ENCODE measurements at regions not wholly inside any gene's neighbourhood (a gene's known extent, or its start where the extent isn't known, plus 50 kb on each side); places are given as distances from the start of the nearest gene placed in this dataset.

DNA sequence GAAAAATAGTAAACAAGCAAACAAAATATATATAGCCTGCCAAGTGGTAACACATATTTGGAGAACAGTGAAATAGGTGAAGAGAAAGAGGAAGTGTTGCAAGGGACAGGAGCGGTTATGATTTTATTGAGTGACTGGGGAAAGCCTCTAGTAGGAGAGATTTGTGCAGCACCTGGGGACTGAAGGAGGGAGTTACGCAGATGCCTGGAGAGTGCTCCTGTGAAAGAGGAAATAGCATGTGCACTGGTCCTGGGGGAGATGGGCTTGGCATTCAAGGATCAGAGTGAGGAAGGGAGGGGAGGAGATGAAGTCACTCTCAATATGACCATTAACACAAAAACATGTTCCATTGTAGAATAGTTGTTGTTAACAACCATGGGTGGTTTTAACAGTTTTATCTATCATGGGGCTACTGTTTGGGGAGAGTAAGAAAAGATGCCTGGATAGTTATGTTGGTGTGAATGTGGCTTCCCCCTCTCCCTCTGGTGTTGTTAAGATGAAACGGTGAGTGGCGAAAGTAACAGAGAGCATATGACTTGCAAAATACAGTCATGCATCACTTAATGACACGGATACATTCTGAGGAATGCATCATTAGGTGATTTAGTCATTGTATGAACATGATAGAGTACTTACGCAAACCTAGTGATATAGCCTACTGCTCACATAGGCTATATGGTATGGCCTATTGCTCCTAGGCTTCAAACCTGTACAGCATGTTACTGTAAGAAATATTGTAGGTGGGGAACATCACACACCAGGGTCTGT lies 251.7 kb upstream of the ARGLU1 start:
- no peak for DNase-seq

DNA sequence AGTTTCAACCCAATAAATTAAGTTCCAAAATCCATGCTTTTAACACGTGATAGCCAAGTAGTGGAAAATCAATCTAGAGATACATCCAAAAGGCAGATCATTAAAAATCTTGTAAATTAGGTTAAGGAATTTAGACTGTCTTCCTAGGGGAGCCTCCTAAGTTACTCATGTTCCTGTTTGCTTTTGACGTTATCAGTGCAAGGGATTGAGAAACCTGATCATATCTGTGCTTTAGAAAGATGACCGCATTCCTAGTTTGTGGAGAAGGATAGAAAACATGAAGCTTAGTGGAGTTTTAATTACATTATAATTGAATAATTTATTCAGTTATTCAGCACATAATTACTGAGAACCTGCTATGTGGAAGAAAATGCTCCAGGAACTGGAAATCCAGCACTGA lies 251.0 kb upstream of the ARGLU1 start:
- no peak for DNase-seq

DNA sequence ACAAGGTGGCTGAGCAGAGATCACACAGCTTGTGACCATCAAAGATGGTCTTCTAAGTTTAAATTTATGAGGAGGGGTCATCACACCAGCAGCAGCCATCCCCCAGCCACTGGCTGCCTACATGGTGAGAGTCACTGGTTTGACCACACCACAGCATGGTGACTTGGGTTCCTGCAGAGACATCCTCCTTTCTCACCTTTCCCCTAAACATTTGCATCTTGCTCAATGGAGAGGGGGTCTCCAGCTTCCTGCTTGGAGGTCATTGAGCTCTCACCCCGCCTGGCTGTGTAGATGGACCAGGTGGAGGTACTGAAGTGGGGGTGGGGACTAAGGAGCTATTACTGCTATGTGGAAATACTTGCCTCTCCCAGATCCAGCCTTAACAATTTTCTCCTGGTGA lies 247.6 kb upstream of the ARGLU1 start:
- no peak for DNase-seq

DNA sequence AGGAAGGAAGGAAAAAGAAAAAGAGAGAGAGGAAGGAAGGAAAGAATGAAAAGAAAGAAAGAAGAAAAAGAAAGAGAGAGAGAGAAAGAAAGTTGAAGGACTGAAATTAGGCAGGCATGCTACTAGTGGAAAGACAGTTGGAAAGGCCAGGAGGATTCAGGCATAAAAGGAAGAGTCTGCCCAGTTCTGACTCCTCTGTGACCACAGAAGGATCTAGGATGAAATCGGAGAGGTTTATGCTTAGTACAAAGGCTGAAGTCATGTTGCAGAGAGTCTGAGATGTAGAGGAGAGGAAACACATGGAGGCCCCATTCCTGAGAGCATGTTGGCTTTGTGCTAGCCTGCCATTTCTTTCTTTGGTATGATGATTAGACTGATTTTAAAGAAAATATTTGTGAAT lies 246.5 kb upstream of the ARGLU1 start:
- no peak for DNase-seq

DNA sequence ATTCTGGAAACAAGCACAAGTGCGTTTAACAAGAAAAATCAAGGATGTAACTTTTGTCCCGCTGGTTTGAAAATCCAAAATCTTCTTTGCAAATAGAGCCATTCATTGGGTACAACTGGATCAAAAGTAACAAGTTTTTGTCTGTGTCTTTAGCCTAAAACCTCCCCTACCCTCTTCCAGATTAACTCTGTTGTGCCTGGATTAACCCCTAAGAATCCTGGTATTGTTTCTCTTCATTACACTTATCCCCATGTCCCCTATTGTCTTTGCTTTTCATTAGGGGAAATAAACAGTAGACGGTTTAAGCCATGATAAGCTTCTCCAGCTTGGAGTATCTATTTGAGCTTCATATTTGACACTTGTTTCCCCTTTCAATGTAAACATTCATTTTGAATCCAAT lies 242.1 kb upstream of the ARGLU1 start:
- no peak for DNase-seq

DNA sequence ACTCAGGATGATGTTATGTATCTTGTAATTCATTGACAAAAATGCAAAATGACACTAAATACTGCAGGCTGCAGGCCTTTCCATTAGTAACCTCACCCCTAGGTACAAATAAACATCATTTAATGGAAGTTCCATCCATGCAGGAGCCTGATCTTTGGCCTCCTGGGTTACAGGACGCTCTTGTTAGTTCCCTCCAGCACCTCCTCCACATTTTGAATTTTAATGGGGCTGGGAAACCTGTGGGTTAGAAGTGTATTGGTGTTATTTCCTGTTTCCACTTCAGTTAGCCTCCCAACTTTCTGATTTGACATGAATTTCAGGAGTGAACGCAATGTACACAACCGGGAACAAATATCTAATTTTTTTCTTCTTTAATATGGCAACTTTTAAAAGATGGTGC lies 237.1 kb upstream of the ARGLU1 start:
- DNase-seq = no peak

DNA sequence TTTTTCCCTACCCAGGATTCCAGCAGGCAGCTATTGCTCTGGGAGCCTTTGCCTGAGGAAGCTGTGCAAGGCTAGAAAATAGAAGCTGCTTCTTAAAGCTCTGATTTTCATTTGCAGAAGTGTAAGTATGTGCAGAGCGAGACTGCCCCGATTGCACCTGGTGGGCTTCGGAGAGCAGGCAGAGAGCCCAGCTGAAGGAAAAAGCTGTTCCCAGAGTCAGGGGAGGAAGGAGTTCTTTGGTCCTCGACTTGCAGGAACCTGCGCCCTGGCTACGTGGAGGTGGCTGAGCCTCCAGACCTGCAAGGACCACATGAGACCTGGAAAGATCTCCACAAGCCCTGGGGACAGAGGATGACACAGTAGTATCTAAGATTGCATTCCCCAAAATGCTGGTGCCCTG lies 235.0 kb upstream of the ARGLU1 start:
- no peak for DNase-seq

DNA sequence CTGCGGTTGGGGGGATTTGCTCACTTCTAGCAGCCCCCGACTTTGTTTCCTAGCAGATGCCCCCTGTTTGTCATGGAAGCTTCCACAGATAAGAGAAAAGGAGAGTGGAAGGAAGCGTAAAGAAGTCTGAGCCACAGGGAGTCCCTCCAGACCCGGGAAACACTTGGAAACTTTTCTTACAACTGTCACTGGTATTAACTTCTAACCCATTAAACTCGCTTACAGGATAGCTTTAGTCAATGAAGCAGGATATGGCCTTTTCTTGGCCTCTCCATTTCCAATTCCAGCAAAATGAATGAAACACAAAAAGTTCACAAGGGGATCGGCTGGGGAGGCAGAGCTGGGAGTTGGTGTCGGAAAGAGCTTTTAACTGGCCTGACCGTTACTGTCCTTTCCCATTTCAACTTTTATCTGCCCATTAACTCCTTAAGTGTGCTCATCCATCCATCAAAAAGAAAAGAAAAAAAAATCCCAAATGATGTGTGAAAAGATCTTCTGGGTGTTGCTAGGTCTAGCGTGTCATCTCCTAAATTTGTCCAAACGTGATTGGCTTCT lies 231.9 kb upstream of the ARGLU1 start:
- DNase-seq = no peak

DNA sequence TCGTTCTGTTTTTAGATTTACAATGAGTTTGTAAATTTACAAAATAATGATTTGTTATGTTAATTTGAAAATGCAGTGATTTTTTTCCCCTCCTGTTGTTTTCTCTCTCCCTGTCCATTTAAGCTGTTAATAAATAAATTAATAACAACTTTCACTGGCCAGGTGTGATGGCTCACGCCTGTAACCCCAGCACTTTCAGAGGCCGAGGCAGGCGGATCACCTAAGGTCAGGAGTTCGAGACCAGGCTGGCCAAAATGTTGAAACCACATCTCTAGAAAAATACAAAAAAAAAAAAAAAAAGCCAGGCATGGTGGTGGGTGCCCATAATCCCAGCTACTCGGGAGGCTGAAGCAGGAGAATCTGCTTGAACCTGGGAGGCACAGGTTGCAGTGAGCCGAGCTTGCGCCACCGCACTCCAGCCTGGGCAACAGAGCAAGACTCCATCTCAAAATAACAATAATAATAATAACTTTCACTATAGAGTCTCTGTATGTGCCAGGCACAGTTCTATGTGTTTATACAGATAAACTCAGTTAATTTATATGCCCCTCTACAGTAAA lies 229.2 kb upstream of the ARGLU1 start:
- DNase-seq = no peak

DNA sequence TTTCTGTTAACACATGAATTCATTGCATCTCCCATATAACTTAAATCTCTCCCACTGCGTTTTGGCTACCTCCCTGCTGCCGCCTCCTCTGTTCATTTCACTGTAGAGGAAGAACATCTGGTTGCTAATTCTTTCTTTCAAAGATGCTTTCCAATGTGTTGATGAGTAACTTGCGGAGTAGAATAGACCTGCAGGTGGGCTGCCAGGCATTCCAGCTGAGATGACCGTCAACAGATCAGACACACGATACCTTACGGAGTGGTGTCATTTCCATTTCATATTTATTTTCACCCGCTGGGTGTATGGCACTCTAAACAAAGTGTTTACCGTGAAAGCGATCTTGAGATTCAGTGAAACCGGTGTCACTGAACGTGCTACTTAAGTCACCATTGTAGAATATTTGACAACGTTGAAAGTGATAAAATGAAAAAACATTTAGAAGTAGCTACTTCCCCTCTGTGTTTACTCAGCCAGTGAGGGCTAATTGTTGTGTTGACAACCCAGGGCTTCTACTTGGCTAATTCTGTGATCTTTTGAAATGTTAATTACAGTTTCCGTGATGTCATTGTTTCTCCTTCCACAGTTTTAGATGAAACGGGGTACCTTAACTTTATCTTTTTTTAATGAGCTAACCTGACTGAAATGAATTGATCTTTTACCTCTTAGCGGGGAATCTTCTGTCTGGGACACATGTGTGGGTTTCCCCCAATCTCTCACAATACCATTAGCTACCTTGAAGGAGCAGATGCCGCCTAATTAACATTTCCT lies 228.5 kb upstream of the ARGLU1 start:
- DNase-seq = no peak

DNA sequence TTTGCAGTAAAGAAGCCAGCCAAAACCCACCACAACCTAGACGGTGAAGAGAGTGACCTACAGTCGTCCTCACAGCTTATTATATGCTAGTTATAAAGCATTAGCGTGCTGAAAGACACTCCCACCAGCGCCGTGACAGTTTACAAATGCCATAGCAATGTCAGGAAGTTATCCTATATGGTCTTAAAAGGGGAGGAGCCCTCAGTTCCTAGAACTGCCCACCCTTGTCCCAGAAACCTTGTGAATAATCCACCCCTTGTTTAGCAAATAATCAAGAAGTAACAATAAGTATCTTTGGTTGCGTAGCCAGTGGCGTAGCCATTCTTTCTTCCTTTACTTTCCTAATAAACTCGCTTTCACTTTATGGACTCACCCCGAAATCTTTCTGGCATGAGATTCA lies 227.9 kb upstream of the ARGLU1 start:
- peak in 1 of 3 donors; percentile 7 for DNase-seq

DNA sequence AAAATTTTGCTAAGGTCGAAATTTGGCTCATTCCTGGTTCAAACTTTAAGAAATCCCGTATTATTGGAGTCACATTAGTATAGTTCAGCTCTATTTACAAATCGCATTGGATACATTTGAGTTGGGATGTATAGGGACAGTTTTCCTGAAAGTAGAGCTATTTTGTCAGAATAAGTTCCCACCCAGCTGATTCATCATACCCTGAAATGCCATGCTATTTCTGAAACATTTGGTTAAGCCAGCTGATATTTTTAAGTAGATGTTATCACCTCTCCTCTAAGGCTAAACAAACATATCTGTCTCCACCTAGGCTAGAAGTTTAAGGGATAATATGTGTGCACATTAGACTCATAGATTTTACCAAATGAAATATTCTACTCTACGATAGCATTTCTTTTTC lies 226.2 kb upstream of the ARGLU1 start:
- no peak for DNase-seq

DNA sequence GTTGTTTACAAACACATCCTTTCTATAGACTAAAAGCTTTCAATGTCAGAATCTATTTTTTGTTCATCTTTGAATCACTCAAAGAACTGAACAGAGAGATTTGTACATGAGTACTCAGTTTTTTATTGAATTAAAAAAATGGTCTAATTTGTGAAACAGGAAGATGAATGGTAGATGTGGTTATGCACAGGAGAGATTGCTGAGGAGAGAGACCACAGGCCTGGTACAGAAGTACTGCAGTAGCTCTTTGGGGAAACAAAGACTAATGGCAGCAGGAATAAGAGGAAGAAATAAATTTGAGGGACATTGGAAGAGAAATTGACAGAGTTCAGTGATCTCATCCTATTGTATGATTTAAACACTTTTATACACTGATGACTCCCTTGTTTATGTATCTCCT lies 222.0 kb upstream of the ARGLU1 start:
- DNase-seq = no peak

DNA sequence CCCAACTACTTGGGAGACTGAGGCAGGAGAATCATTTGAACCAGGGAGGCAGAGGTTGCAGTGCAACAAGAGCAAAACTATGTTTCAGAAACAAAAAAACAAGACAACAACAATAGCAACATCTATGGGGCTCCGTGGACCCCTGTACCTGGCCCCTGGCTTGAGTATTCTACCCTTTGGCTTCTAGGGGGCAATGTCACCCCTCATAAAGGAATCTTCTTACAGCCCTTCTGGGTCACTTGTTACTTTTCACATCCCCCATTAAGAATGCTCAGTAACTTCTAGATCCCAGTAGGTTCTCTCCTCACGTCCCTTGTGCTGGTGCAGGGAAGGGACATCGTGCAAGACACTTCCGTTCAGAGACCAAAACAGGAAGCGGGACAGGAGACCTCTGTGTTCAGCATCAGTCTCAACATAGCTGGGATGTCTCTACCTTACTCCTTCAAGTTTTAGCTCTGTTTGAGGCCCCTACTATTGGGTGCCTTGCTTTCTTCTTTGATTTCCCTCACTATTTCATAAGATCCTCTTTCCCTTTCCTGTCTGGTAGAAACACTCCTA lies 218.1 kb upstream of the ARGLU1 start:
- DNase-seq = peak; percentile 16 to 35 (median 29)

DNA sequence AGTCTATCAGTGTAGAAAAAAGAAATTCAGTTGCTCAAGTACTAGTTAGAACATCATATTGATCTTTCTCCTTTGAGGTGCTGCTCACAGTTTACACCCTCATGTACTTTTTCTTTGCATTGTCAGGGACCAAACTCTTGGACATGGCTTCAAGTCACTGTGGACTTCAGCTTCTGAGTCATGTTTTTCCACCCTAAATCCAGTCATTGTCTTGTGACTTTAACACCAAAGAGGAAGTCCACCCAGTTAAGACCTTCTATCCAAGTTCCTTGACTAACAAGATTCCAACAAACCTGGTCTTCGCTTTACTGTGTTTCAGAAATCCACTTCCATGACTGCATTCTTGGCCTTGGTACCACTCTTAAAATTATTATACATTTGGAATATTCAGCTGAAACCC lies 206.7 kb upstream of the ARGLU1 start:
- peak; percentile 35 to 54 (median 46) for DNase-seq

DNA sequence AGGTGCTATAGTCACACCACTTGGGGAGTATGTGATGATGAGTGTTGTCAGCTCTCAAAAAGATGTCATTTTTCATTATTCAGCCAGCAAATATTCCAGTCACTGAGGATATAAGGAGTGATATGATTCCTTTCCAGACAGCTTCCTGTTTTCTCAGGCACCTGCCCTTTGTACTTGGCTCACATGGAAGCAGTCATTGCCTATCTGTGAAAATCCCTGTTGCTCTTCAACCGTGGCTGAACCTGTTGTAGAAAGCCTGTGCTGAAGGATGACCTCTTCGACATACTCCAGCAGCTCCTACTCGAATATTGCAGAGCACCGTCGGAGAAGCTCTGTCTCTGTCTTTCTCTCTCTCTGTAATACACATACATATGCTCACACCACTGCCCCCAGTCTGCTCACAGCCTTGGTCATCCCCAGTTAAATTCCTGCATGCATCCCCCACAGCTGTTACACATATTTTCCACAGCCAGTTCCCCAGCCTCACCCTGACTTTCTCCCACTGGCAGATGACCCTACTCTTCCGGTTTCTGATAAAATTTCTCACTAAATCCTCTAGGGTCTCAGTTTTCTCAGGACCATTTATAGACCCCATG lies 204.2 kb upstream of the ARGLU1 start:
- no peak for DNase-seq

DNA sequence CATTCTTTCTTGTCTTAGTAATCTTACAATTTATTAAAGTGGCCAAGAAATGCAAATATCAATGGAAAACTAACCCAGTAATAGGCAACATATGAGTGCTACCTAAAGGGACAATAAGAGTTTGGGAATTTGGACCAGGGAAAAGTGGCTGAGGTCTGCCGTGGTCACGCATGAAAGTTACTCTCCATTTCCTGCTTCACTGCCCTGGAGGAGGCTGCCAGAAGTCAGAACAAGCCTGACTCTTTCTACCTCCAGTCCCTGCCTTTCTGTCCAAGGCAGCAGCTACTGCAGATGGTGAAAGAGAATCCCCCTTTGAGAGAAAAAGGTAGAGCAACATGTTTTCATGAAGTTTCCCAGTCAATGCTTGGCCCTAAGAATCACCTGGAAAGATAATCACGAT lies 201.1 kb upstream of the ARGLU1 start:
- DNase-seq = no peak

DNA sequence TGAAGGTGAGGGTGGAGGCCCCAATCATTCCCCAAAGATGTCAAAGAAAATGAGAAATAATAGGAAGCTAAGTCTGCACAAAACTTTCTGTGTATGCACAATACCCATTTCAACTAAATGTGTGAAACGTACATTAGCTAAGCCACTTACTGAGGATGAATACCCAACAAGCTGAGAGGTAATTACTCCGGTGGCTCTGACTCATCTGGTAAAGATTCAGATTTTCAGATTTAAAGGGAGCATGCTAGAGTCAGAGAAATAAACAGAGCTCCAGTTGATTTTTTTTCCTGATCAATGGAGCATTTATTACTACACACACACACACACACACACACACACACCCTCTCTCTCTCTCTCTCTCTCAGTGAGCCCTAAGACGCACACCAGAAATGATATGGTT lies 194.8 kb upstream of the ARGLU1 start:
- no peak for DNase-seq

DNA sequence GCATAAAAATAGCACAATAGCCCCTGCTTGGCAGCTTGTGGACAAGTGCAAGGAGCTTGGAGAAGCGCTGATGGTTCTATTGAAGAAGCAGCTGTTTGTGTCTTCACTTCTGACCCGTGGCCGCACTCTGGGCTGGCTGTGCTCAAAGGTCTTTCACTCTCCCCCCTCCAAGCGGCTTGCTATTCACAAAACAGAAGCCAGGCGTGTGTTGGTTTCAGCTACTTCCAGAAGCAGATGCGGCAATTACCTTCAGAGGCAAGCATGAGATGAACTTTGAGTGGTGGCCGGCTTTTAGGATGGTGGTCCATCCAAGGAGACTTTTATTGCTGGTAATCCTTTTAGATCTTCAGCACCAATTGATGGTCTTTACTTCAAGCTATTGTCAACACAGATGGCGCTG lies 188.5 kb upstream of the ARGLU1 start:
- no peak for DNase-seq

DNA sequence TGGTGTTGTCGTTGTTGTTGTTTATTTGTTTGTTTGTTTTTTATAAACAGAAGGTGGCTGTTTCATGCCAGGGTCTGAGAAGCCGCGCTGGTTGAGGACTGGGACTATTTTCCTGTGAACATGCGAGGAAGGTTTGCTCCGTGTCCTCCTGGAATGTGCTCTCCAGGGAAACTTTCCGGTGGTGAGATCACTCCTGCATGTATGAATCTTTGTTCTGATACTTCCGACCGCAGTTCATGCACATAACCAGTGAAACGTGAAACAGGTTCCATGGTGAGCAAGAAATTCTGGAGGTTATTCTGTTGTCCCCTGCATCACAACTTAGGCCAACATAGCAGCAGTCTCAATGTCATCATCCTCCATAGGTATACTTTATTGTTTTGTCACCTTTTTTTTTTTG lies 187.6 kb upstream of the ARGLU1 start:
- no peak for DNase-seq

DNA sequence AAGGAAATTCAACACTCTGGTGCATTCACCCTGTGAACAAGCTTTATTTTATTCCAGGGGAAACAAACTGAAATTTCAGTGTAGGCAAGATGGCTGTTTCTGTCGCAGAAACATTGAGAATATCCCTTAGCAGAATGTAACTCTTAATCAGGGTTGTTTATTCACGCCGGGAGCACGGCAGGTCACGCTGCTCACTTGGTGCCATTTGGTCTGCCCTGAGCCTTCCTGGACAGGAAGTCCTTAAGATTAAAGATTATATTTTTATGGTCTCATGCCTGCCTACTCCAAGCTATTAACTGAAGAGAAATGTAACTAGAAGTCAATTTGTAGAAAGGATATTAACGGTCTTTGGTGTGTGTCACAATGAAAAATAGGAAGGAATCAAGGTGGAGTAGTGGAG lies 185.3 kb upstream of the ARGLU1 start:
- no peak for DNase-seq

DNA sequence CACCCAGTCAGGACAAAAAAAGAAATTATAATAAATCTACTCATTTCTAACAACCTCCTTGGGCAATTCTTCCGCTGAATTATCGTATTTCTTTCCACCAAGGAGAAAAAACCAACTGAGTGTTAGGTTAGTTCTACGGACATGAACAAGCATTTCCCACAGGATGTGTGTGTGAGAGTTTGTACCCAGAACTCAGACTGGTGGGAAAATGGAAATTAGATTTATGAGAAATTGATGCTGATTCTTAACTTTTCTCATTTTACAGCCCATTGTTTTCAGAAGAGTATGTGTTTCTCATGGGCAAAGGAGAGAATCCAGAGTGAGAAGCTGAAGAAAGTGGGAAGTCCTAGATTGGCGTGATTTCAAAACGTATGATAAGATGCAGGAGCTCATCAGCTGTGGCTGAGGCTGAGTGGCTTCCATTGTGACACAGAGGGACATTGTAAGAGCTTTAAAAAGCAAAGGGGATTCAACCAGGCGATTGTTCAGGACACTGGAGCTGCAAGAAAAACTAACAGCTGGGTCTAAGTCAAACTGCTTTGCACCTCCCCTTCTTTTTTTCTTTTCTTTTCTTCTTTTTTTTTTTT lies 184.7 kb upstream of the ARGLU1 start:
- DNase-seq = peak in 1 of 3 donors; percentile 0

DNA sequence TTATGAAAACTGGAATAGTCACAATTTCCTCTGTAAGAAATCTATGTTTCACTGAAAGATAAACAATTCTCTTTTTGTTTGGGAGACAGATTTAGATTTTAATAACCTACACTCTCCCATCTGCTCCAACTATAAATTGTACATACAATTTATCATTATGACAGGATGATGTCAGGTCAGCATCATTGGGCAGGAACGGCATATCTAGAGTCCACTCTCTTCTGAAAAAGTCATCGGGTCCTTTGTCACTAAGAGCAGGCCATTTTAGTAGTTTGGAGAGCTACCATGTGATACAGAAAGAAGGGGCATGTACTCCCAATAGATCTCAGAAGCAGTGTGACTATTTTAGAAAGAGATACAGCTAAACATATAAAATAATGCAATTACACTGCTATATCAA lies 180.8 kb upstream of the ARGLU1 start:
- DNase-seq = no peak

Measured in suppressor macrophage treated with lipopolysaccharide for 1 hour (primary cell).